ENCODE measurements at regions not wholly inside any gene's neighbourhood (a gene's known extent, or its start where the extent isn't known, plus 50 kb on each side); places are given as distances from the start of the nearest gene placed in this dataset.

- H3K36me3 ChIP-seq (ENCODE audit: control insufficient read depth, insufficient read depth, low read length) = no peaks in the 10 kb centered on the region
- peaks cover 14% of the 10 kb centered on the region for H3K4me1 ChIP-seq (ENCODE audit: control insufficient read depth, insufficient read depth, low read length)
- ChIA-PET CTCF (interaction anchor here (0.7 kb wide), 1 partner anchor 582 kb away, joined by 3 read pairs; no protein-coding TSS in a partner anchor), POLR2A (no interaction called here)
- H3K27ac ChIP-seq (ENCODE audit: low read length) = peak overlapping the region; percentile 23
- peak; percentile 95 for ATAC-seq
- no peak overlapping the region for H3K4me3 ChIP-seq (ENCODE audit: low read depth in 2 of 2, low read length in 2 of 2)
- H3K9me3 ChIP-seq (ENCODE audit: control insufficient read depth, insufficient read depth, low read depth, low read length) = peaks cover 7% of the 10 kb centered on the region; the same call in 1 of the 2 replicates
- no TSS peak for BruUV-seq (replicated peaks)
- H3K27me3 ChIP-seq (ENCODE audit: control insufficient read depth, insufficient read depth, low read length) = no peaks in the 10 kb centered on the region
- intact Hi-C loops (cut with micrococcal nuclease; ENCODE audit: unreplicated experiment) = loop anchor here (10.0 kb wide), 1 partner anchor 152 kb away; the partner anchor contains the start of genes GFM2 and NSA2
- TF ChIP-seq SIN3A (IDR thresholded peaks at IDR 0.05; ENCODE audit: borderline replicate concordance, insufficient read depth, low read depth, low read length) = no peak
- TF ChIP-seq CTCF (IDR thresholded peaks at IDR 0.05) = no peak
- TF ChIP-seq TCF7L2 (IDR thresholded peaks at IDR 0.05; ENCODE audit: low read depth, low read length) = no peak
- no peak for TF ChIP-seq POLR2AphosphoS5 (IDR thresholded peaks at IDR 0.05; ENCODE audit: low read depth, low read length)
- TF ChIP-seq REST (IDR thresholded peaks at IDR 0.05; ENCODE audit: insufficient read depth in 1 of 2, low read depth in 2 of 2, low read length in 1 of 2) = no peak
- in situ Hi-C loops (cut with HindIII; ENCODE audit: low pct_unique_long_range_greater_than_20kb, low sequenced_read_pairs) = no loop called here
- peak; percentile 84 for DNase-seq (ENCODE audit: low read depth, low spot score)
Observed at GRCh38 chr5:74916831-74917710, 50.9 kb upstream of the FAM169A start.
